ENCODE measurements at regions not wholly inside any gene's neighbourhood (a gene's known extent, or its start where the extent isn't known, plus 50 kb on each side); places are given as distances from the start of the nearest gene placed in this dataset.
A peak's percentile ranks its signal among the peaks of the same experiment; 100 is the strongest.

GRCh38 chr2:11922294-11922693, 175.9 kb downstream of the LPIN1 start:
- H3K9me3 ChIP-seq (replicated peaks): no peaks in the 10 kb centered on the region
- intact Hi-C loops (cut with micrococcal nuclease): no loop called here
- H3K27ac ChIP-seq (replicated peaks): no peak overlapping the region
- no peak for DNase-seq
- H3K4me1 ChIP-seq: no peaks in the 10 kb centered on the region
- no peaks in the 10 kb centered on the region for H3K36me3 ChIP-seq
- TF ChIP-seq, protein P1, sequence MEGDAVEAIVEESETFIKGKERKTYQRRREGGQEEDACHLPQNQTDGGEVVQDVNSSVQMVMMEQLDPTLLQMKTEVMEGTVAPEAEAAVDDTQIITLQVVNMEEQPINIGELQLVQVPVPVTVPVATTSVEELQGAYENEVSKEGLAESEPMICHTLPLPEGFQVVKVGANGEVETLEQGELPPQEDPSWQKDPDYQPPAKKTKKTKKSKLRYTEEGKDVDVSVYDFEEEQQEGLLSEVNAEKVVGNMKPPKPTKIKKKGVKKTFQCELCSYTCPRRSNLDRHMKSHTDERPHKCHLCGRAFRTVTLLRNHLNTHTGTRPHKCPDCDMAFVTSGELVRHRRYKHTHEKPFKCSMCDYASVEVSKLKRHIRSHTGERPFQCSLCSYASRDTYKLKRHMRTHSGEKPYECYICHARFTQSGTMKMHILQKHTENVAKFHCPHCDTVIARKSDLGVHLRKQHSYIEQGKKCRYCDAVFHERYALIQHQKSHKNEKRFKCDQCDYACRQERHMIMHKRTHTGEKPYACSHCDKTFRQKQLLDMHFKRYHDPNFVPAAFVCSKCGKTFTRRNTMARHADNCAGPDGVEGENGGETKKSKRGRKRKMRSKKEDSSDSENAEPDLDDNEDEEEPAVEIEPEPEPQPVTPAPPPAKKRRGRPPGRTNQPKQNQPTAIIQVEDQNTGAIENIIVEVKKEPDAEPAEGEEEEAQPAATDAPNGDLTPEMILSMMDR (IDR thresholded peaks at IDR 0.05; ENCODE audit: borderline replicate concordance): no peak
- H3K4me3 ChIP-seq: no peak overlapping the region
- peaks cover 23% of the 10 kb centered on the region for H3K27me3 ChIP-seq (ENCODE audit: low read depth)

DNA sequence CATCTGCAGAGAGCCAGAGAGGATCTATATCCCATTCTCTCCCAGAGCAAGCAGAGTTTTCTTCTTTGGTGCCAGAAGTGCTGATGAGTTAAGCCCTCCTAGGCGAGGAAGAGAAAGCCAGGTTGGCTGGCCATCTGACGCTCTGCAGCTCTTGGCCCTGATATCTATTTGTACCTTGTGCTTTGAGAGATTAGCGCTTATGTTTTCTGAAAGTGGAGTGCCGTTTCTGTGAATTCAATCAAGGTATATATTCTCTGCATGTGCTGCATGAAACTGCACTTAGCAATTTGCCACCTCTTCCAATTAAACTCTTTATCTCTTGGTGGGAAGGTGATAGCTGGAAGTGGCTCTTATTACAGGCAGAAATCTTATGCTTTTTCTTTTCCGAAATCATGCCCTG, 177.5 kb downstream of the LPIN1 start:
- Histone ChIP-seq H3K4me3 (no peak overlapping the region), H3K36me3 (no peaks in the 10 kb centered on the region), H3K27me3 (ENCODE audit: low read depth) (peaks cover 23% of the 10 kb centered on the region), H3K4me1 (no peaks in the 10 kb centered on the region), H3K27ac (replicated peaks) (no peak overlapping the region), H3K9me3 (replicated peaks) (no peaks in the 10 kb centered on the region)
- no peak for DNase-seq
- TF ChIP-seq, protein P1 (IDR thresholded peaks at IDR 0.05; ENCODE audit: borderline replicate concordance): no peak
- intact Hi-C loops (cut with micrococcal nuclease): no loop called here

GRCh38 chr2:11925295-11926066, 179.0 kb downstream of the LPIN1 start:
- TF ChIP-seq, protein P1 (IDR thresholded peaks at IDR 0.05; ENCODE audit: borderline replicate concordance): no peak
- H3K36me3 ChIP-seq: no peaks in the 10 kb centered on the region
- no peaks in the 10 kb centered on the region for H3K9me3 ChIP-seq (replicated peaks)
- no peak for DNase-seq
- H3K27me3 ChIP-seq (ENCODE audit: low read depth): peaks cover 23% of the 10 kb centered on the region
- H3K27ac ChIP-seq (replicated peaks): no peak overlapping the region
- H3K4me3 ChIP-seq: no peak overlapping the region
- intact Hi-C loops (cut with micrococcal nuclease): no loop called here
- H3K4me1 ChIP-seq: peaks cover 4% of the 10 kb centered on the region

DNA sequence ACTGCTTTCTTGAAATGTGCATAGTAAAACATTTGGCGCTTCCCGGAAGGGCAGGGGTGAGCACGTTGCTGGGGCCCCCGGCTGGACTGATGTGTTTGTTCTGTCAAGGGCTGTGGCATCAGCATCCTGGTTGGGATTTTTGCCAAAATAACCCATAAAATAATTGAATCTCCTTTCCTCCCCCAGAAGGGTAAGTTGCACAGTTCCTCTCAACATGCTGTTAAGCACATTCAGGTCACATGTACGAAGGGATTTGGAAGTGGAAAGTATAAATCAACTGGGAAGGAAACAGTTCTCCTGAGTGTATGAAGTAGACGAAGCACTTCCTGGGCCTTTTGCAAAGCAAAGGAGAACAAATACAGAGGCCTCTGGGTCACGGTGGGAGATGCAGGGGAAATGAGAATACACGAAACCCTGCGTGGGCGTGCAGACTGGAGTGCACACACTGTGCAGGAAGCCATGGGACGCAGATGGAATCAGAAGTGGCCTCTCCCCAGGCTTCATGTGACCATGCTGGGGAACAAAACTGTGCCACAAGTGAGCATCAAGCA, 183.9 kb downstream of the LPIN1 start:
- H3K27me3 ChIP-seq (ENCODE audit: low read depth): no peaks in the 10 kb centered on the region
- DNase-seq: no peak
- H3K9me3 ChIP-seq (replicated peaks): no peaks in the 10 kb centered on the region
- H3K4me3 ChIP-seq: no peak overlapping the region
- TF ChIP-seq, protein P1 (IDR thresholded peaks at IDR 0.05; ENCODE audit: borderline replicate concordance): no peak
- H3K36me3 ChIP-seq: no peaks in the 10 kb centered on the region
- peak overlapping the region; percentile 9 for H3K27ac ChIP-seq (replicated peaks)
- peaks cover 8% of the 10 kb centered on the region for H3K4me1 ChIP-seq
- intact Hi-C loops (cut with micrococcal nuclease): no loop called here

DNA sequence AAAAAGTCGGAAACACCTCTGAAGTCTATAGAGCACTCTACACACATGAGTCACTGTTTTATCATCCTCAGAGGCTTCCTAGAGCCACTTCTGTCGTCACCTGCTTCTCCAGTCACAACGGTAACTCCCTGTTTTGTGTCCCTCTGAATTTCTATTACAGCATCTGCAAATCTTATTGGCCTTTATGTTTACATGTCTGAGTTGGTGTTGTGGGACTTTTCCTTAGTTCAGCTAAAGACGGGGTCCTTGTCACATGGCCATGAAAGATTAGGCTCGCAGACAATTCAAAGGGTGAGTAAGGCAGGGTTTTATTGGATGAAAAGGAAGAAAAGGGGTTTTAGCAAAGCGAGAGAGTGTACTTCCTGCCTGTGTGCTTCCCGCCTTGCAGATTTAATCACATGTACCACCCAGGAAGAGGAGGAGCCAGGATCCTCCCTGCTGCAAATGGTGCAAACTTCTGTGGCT, 185.6 kb downstream of the LPIN1 start:
- intact Hi-C loops (cut with micrococcal nuclease): no loop called here
- H3K4me1 ChIP-seq: peaks cover 8% of the 10 kb centered on the region
- no peaks in the 10 kb centered on the region for H3K36me3 ChIP-seq
- no peak for DNase-seq
- TF ChIP-seq, protein P1 (IDR thresholded peaks at IDR 0.05; ENCODE audit: borderline replicate concordance): no peak
- no peak overlapping the region for H3K27ac ChIP-seq (replicated peaks)
- no peaks in the 10 kb centered on the region for H3K27me3 ChIP-seq (ENCODE audit: low read depth)
- no peak overlapping the region for H3K4me3 ChIP-seq
- no peaks in the 10 kb centered on the region for H3K9me3 ChIP-seq (replicated peaks)

Data from left ventricle myocardium inferior (tissue), 1 donor.